ENCODE measurements at regions not wholly inside any gene's neighbourhood (a gene's known extent, or its start where the extent isn't known, plus 50 kb on each side); places are given as distances from the start of the nearest gene placed in this dataset.

DNA sequence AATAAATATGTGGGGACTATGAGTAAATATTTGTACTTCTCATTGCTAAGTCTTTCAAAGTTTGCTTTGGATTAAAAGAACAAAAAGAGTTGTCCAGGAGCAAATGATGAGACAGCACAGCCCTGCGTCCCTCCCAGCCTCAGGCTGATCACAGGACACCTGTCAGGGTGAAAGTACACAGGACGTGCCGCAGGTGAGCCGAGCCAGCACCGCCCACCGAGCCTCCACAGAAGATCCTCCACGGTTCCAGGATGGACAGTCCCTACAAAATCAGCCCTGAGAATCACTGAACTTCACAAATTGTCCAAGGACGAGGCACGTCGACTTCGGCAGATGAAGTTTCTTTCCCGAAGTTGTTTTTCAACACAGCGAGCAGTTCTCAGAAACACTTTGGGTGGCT, 661.5 kb downstream of the BRD1 start:
- DNase-seq, result peak in 1 of 5 donors; percentile 16
- H3K36me3 Mint-ChIP-seq, result no peaks in the 10 kb centered on the region
- H3K4me1 ChIP-seq (ENCODE audit: insufficient read depth, low read length), result no peaks in the 10 kb centered on the region
- H3K36me3 ChIP-seq (ENCODE audit: insufficient read depth, low read length), result no peaks in the 10 kb centered on the region
- no peak overlapping the region for H3K4me3 ChIP-seq (ENCODE audit: low read length)
- H3K27ac ChIP-seq (ENCODE audit: low read depth, low read length), result no peak overlapping the region
- no peak overlapping the region for H3K4me3 Mint-ChIP-seq
- peaks cover 4 to 5% of the 10 kb centered on the region in 2 donors for H3K27me3 Mint-ChIP-seq
- ChIA-PET POLR2A (no interaction called here), CTCF (no interaction called here)
- no peaks in the 10 kb centered on the region for H3K27me3 ChIP-seq (ENCODE audit: insufficient read depth, low read length, poor library complexity, severe bottlenecking)
- H3K9me3 ChIP-seq (ENCODE audit: low read length), result no peaks in the 10 kb centered on the region
- H3K27ac Mint-ChIP-seq, result no peak overlapping the region
- H3K4me1 Mint-ChIP-seq, result no peaks in the 10 kb centered on the region
- peaks cover 0 to 4% (median 2%) of the 10 kb centered on the region in 5 donors for H3K9me3 Mint-ChIP-seq

DNA sequence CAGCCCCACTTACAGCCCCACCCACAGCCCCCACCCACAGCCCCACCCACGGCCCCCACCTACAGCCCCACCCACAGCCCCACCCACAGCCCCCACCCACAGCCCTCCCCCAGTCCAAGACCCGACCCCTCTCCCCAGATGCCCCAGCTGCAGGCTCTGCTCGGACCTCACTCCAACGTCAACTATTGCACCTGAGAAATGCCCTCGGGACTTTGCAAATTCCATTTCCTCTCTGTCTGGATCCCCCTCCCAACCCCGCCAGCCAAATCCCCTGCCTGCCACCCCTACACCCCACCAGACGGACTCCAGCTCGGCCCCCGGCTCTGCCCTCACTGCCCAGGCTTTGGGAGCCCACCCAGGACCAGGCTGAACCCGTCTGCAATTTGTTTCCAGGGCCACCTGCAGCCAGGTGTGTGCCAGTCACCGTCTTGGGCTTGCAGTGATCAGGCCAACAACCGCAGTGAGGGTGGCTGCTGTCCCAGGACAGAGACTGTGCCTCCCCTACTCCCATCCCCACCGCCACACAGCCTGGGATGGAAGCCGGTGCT, 662.8 kb downstream of the BRD1 start:
- Mint-ChIP-seq H3K9me3 (peaks cover 0 to 4% (median 0%) of the 10 kb centered on the region in 5 donors), H3K4me1 (no peaks in the 10 kb centered on the region), H3K27me3 (peaks cover 2 to 5% of the 10 kb centered on the region in 2 donors), H3K27ac (peak overlapping the region in 1 of 8 donors; percentile 43), H3K36me3 (no peaks in the 10 kb centered on the region), H3K4me3 (no peak overlapping the region)
- peak in 1 of 5 donors; percentile 27 for DNase-seq
- Histone ChIP-seq H3K4me3 (ENCODE audit: low read length) (no peak overlapping the region), H3K27me3 (ENCODE audit: insufficient read depth, low read length, poor library complexity, severe bottlenecking) (no peaks in the 10 kb centered on the region), H3K9me3 (ENCODE audit: low read length) (no peaks in the 10 kb centered on the region), H3K27ac (ENCODE audit: low read depth, low read length) (no peak overlapping the region), H3K36me3 (ENCODE audit: insufficient read depth, low read length) (no peaks in the 10 kb centered on the region), H3K4me1 (ENCODE audit: insufficient read depth, low read length) (no peaks in the 10 kb centered on the region)
- CTCF ChIA-PET, result no interaction called here
- POLR2A ChIA-PET, result no interaction called here

DNA sequence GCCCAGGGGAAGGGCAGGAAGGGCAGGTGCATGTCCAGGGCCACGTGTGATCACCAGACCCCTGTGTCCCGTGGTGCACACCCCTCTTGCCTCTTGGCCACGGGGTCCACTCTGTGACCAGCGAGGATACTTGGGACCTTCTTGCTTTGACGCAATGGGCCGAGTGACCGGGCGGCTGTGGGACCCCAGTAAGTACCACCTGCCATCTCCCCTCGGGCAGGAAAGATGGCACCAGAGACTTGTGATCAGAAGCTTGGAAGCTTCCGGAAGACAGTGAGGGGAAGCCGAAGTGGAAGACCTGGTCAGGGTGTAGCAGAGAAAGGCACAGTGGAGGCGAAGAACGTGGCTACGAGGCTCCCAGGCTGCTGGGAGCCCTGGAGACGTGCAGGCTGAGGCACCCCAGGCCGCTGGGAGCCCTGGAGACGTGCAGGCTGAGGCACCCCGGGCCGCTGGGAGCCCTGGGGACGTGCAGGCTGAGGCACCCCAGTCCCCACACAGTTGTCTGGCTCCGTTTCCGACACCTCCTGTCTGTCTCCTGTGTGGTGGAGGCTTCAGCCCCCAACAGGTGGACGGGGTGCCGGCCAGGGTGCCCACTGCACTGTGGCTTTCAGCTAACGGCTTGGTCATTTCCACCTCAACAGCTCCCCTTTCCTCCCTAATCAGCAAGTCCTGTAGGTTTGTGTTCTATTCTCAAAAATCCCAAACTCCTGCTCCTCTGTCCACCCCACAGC, 663.5 kb downstream of the BRD1 start:
- H3K27ac ChIP-seq (ENCODE audit: low read depth, low read length), result no peak overlapping the region
- peak in 1 of 5 donors; percentile 12 for DNase-seq
- Mint-ChIP-seq H3K27me3 (peaks cover 2 to 5% of the 10 kb centered on the region in 2 donors), H3K36me3 (no peaks in the 10 kb centered on the region), H3K9me3 (peaks cover 0 to 4% (median 0%) of the 10 kb centered on the region in 5 donors), H3K4me1 (no peaks in the 10 kb centered on the region), H3K4me3 (no peak overlapping the region), H3K27ac (peak overlapping the region in 1 of 8 donors; percentile 92)
- ChIA-PET CTCF (no interaction called here), POLR2A (no interaction called here)
- H3K4me1 ChIP-seq (ENCODE audit: insufficient read depth, low read length), result no peaks in the 10 kb centered on the region
- H3K4me3 ChIP-seq (ENCODE audit: low read length), result no peak overlapping the region
- no peaks in the 10 kb centered on the region for H3K9me3 ChIP-seq (ENCODE audit: low read length)
- no peaks in the 10 kb centered on the region for H3K27me3 ChIP-seq (ENCODE audit: insufficient read depth, low read length, poor library complexity, severe bottlenecking)
- H3K36me3 ChIP-seq (ENCODE audit: insufficient read depth, low read length), result no peaks in the 10 kb centered on the region

DNA sequence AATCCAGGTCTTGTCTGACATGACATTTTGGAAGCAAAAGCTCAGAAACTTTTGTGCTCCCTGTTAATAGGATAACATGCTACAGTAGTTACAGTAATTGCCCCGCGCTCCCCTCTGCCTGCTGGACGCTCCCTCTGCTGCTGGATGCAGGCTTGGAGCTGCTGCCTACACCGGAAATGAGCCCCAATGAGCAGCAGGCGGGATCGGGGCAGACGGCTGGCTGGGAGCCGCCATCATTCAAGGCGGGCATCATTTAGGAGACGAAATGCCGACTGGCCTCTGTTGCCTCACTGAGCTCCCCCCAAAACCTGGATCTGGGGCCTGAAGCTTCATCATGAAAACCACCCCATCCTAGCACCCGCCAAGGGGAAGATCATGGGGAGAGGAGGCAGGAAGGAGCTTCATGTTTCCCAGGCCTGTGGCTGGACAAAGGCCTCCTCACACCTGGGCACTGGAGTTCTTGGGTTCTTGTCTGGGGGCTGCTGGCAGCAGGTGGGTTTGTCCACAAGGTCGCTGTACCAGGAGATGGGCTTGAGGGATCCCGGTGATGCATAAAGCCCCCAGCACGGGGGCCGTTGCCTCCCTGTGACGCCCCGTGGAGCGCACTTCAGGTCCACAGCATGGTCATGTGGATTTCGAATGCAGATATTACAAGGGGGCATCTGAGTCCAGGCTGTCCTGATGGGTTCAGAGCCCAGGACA, 664.3 kb downstream of the BRD1 start:
- Histone ChIP-seq H3K27ac (ENCODE audit: low read depth, low read length) (no peak overlapping the region), H3K27me3 (ENCODE audit: insufficient read depth, low read length, poor library complexity, severe bottlenecking) (no peaks in the 10 kb centered on the region), H3K9me3 (ENCODE audit: low read length) (no peaks in the 10 kb centered on the region), H3K4me1 (ENCODE audit: insufficient read depth, low read length) (no peaks in the 10 kb centered on the region), H3K4me3 (ENCODE audit: low read length) (no peak overlapping the region), H3K36me3 (ENCODE audit: insufficient read depth, low read length) (no peaks in the 10 kb centered on the region)
- Mint-ChIP-seq H3K27ac (no peak overlapping the region), H3K4me3 (no peak overlapping the region), H3K27me3 (peaks cover 2 to 5% of the 10 kb centered on the region in 2 donors), H3K4me1 (no peaks in the 10 kb centered on the region), H3K9me3 (peaks cover 0 to 1% (median 0%) of the 10 kb centered on the region in 5 donors), H3K36me3 (no peaks in the 10 kb centered on the region)
- DNase-seq, result peak in 1 of 5 donors; percentile 30
- POLR2A ChIA-PET, result no interaction called here
- CTCF ChIA-PET, result no interaction called here

DNA sequence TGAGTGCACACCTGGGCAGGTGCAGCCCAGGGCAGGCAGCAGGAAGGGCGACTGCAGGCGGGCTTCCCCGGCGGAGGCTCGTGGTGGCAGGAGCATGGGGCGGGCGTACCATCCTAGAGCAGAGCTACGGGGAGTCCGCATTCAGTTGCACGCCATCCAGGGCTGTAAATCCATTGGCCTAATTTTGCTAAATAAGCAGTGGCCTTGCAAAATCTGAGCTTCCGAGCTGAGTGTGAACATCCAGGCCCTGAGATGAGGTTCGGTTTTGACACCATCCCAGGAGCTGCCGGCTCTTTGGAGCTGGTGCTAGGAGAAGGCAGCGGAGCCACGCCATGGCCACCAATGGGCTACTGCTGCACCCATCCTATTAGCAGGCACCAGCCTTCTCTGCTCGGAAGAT, 664.8 kb downstream of the BRD1 start:
- POLR2A ChIA-PET, result no interaction called here
- DNase-seq, result no peak
- Mint-ChIP-seq H3K4me1 (no peaks in the 10 kb centered on the region), H3K27ac (no peak overlapping the region), H3K36me3 (no peaks in the 10 kb centered on the region), H3K27me3 (peaks cover 4 to 5% of the 10 kb centered on the region in 2 donors), H3K4me3 (no peak overlapping the region), H3K9me3 (no peaks in the 10 kb centered on the region)
- no peaks in the 10 kb centered on the region for H3K36me3 ChIP-seq (ENCODE audit: insufficient read depth, low read length)
- no peaks in the 10 kb centered on the region for H3K4me1 ChIP-seq (ENCODE audit: insufficient read depth, low read length)
- H3K27ac ChIP-seq (ENCODE audit: low read depth, low read length), result no peak overlapping the region
- no peaks in the 10 kb centered on the region for H3K9me3 ChIP-seq (ENCODE audit: low read length)
- H3K4me3 ChIP-seq (ENCODE audit: low read length), result no peak overlapping the region
- CTCF ChIA-PET, result no interaction called here
- no peaks in the 10 kb centered on the region for H3K27me3 ChIP-seq (ENCODE audit: insufficient read depth, low read length, poor library complexity, severe bottlenecking)

DNA sequence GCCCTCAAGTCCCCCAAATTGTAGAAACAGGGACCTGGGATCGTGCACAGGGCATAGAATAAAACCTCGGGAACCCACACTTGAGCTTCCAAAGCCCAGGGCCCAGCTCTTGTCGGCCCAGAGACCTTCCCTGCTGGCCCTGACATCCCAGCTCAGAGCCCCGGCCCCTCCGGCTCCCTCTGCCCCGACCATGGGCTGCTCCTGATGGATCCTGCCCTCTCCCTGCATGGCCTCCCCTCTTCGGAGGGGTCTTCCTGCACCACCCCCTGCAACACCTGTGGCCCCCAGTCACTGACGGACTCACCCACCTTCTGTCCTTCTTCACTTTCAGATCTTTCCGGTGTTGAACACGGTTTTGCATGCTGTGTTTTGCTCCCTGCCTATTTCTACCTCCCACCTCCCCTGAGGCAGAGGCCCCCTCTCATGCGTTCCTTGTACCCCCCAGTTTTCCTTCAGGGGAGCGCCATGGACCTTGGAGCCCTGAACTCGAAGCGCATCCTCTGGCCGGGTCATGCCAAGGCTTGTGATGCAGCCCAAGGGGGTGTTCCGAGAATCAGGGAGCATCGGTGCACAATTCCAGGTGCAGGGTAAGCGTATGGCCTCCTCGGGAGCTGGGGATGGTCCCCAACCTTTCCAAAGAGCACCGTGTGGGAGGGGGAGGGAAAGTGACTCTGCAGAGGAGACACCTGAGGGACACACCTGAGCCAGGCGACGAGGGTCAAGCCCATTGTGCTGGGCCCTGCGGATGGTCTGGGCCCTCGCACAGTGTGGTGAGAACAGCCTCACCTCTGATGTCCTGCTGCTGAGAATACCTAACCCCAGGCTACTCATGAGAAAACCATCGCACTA, 666.4 kb downstream of the BRD1 start:
- H3K4me3 ChIP-seq (ENCODE audit: low read length), result no peak overlapping the region
- no peak overlapping the region for H3K4me3 Mint-ChIP-seq
- H3K4me1 ChIP-seq (ENCODE audit: insufficient read depth, low read length), result no peaks in the 10 kb centered on the region
- H3K27me3 ChIP-seq (ENCODE audit: insufficient read depth, low read length, poor library complexity, severe bottlenecking), result no peaks in the 10 kb centered on the region
- H3K27ac Mint-ChIP-seq, result no peak overlapping the region
- H3K36me3 Mint-ChIP-seq, result no peaks in the 10 kb centered on the region
- DNase-seq, result peak in 1 of 5 donors; percentile 40
- H3K27ac ChIP-seq (ENCODE audit: low read depth, low read length), result no peak overlapping the region
- H3K9me3 ChIP-seq (ENCODE audit: low read length), result no peaks in the 10 kb centered on the region
- CTCF ChIA-PET, result no interaction called here
- no peaks in the 10 kb centered on the region for H3K4me1 Mint-ChIP-seq
- H3K9me3 Mint-ChIP-seq, result no peaks in the 10 kb centered on the region
- POLR2A ChIA-PET, result no interaction called here
- no peaks in the 10 kb centered on the region for H3K36me3 ChIP-seq (ENCODE audit: insufficient read depth, low read length)
- H3K27me3 Mint-ChIP-seq, result peaks cover 5 to 6% of the 10 kb centered on the region in 2 donors

DNA sequence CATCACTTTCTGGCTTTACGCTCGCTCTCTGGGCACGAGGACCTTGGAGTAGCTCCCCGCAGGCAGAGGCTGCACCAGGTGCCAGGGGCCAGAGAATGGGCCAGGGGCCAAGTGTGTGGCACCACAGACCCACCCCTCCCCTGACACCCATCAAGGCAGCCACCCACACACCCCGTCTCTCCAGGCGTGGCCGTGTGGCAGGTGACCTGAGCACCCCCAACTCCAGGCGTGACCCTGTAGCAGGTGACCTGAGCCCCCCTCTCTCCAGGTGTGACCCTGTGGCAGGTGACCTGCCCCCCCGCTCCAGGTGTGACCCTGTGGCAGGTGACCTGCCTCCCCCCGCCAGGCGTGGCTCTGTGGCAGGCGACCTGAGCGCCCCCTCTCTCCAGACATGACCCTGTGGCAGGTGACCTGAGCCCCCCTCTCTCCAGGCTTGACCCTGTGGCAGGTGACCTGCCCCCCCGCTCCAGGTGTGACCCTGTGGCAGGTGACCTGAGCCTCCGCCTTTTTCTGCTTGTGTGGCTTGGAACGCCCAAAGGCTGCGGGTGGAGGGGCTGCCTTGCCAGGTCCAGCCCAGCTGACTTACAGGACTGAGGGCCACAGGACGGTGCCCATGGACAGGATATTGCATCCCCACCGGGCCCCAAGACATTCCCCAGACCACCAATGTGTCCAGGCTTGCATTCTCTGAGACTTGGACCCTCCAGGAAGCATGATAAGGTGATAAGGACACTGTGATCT, 667.2 kb downstream of the BRD1 start:
- no peaks in the 10 kb centered on the region for H3K9me3 ChIP-seq (ENCODE audit: low read length)
- Mint-ChIP-seq H3K4me3 (no peak overlapping the region), H3K4me1 (no peaks in the 10 kb centered on the region), H3K36me3 (no peaks in the 10 kb centered on the region), H3K27ac (no peak overlapping the region), H3K9me3 (no peaks in the 10 kb centered on the region), H3K27me3 (peaks cover 5 to 6% of the 10 kb centered on the region in 2 donors)
- DNase-seq, result peak in 1 of 5 donors; percentile 27
- H3K27ac ChIP-seq (ENCODE audit: low read depth, low read length), result no peak overlapping the region
- POLR2A ChIA-PET, result no interaction called here
- CTCF ChIA-PET, result no interaction called here
- no peak overlapping the region for H3K4me3 ChIP-seq (ENCODE audit: low read length)
- H3K4me1 ChIP-seq (ENCODE audit: insufficient read depth, low read length), result no peaks in the 10 kb centered on the region
- H3K27me3 ChIP-seq (ENCODE audit: insufficient read depth, low read length, poor library complexity, severe bottlenecking), result no peaks in the 10 kb centered on the region
- no peaks in the 10 kb centered on the region for H3K36me3 ChIP-seq (ENCODE audit: insufficient read depth, low read length)

Data from CD8-positive, alpha-beta memory T cell (primary cell).